ENCODE measurements at regions not wholly inside any gene's neighbourhood (a gene's known extent, or its start where the extent isn't known, plus 50 kb on each side); places are given as distances from the start of the nearest gene placed in this dataset.

GRCh38 chrX:39144323-39144722, 343.1 kb downstream of the MID1IP1 start:
- Mint-ChIP-seq H3K4me3 (ENCODE audit: low read depth, unreplicated experiment) (no peak overlapping the region), H3K27me3 (ENCODE audit: unreplicated experiment) (peaks cover 50% of the 10 kb centered on the region), H3K27ac (ENCODE audit: unreplicated experiment) (no peak overlapping the region), H3K4me1 (ENCODE audit: low read depth, unreplicated experiment) (peaks cover 12% of the 10 kb centered on the region), H3K36me3 (ENCODE audit: insufficient read depth, unreplicated experiment) (no peaks in the 10 kb centered on the region), H3K9me3 (ENCODE audit: low read depth, unreplicated experiment) (no peaks in the 10 kb centered on the region)
- no peak for TF ChIP-seq CTCF (IDR thresholded peaks at IDR 0.05; ENCODE audit: unreplicated experiment)
- BruUV-seq (replicated peaks) = no TSS peak
- DNase-seq = no peak
- intact Hi-C loops (cut with micrococcal nuclease; ENCODE audit: unreplicated experiment) = no loop called here
- CTCF ChIA-PET = no interaction called here

GRCh38 chrX:39144956-39145355, 343.7 kb downstream of the MID1IP1 start:
- Mint-ChIP-seq H3K27ac (ENCODE audit: unreplicated experiment) (no peak overlapping the region), H3K9me3 (ENCODE audit: low read depth, unreplicated experiment) (no peaks in the 10 kb centered on the region), H3K27me3 (ENCODE audit: unreplicated experiment) (peaks cover 50% of the 10 kb centered on the region), H3K4me3 (ENCODE audit: low read depth, unreplicated experiment) (no peak overlapping the region), H3K4me1 (ENCODE audit: low read depth, unreplicated experiment) (peaks cover 13% of the 10 kb centered on the region), H3K36me3 (ENCODE audit: insufficient read depth, unreplicated experiment) (no peaks in the 10 kb centered on the region)
- no peak for DNase-seq
- intact Hi-C loops (cut with micrococcal nuclease; ENCODE audit: unreplicated experiment) = no loop called here
- TF ChIP-seq CTCF (IDR thresholded peaks at IDR 0.05; ENCODE audit: unreplicated experiment) = no peak
- no TSS peak for BruUV-seq (replicated peaks)
- CTCF ChIA-PET = no interaction called here

- H3K36me3 Mint-ChIP-seq (ENCODE audit: insufficient read depth, unreplicated experiment) = no peaks in the 10 kb centered on the region
Measured at GRCh38 chrX:39145859-39146258, 344.6 kb downstream of the MID1IP1 start.

GRCh38 chrX:39149761-39150160, 348.5 kb downstream of the MID1IP1 start:
- Mint-ChIP-seq H3K4me1 (ENCODE audit: low read depth, unreplicated experiment) (peaks cover 13% of the 10 kb centered on the region), H3K27me3 (ENCODE audit: unreplicated experiment) (peaks cover 27% of the 10 kb centered on the region), H3K9me3 (ENCODE audit: low read depth, unreplicated experiment) (no peaks in the 10 kb centered on the region), H3K4me3 (ENCODE audit: low read depth, unreplicated experiment) (no peak overlapping the region), H3K36me3 (ENCODE audit: insufficient read depth, unreplicated experiment) (no peaks in the 10 kb centered on the region), H3K27ac (ENCODE audit: unreplicated experiment) (no peak overlapping the region)
- DNase-seq = peak; percentile 60
- CTCF ChIA-PET = interaction anchor here (0.7 to 1.6 kb wide), 3 partner anchors 12 to 382 kb away, joined by 3 to 4 read pairs (median 3); no protein-coding TSS in a partner anchor
- TF ChIP-seq CTCF (IDR thresholded peaks at IDR 0.05; ENCODE audit: unreplicated experiment) = peak; percentile 47
- no TSS peak for BruUV-seq (replicated peaks)
- intact Hi-C loops (cut with micrococcal nuclease; ENCODE audit: unreplicated experiment) = loop anchor here (2.0 to 5.0 kb wide), 2 partner anchors 381 to 397 kb away; no protein-coding TSS in a partner anchor

More at GRCh38 chrX:39145859-39146258, 344.6 kb downstream of the MID1IP1 start:
- Mint-ChIP-seq H3K4me1 (ENCODE audit: low read depth, unreplicated experiment) (peaks cover 13% of the 10 kb centered on the region), H3K27ac (ENCODE audit: unreplicated experiment) (no peak overlapping the region), H3K9me3 (ENCODE audit: low read depth, unreplicated experiment) (no peaks in the 10 kb centered on the region), H3K4me3 (ENCODE audit: low read depth, unreplicated experiment) (no peak overlapping the region), H3K27me3 (ENCODE audit: unreplicated experiment) (peaks cover 50% of the 10 kb centered on the region)
- intact Hi-C loops (cut with micrococcal nuclease; ENCODE audit: unreplicated experiment) = no loop called here
- BruUV-seq (replicated peaks) = no TSS peak
- no peak for DNase-seq
- CTCF ChIA-PET = no interaction called here
- no peak for TF ChIP-seq CTCF (IDR thresholded peaks at IDR 0.05; ENCODE audit: unreplicated experiment)

Measured in Calu3 (cell line).